Keratinocyte (primary cell): ENCODE measurements at regions not wholly inside any gene's neighbourhood (a gene's known extent, or its start where the extent isn't known, plus 50 kb on each side); places are given as distances from the start of the nearest gene placed in this dataset.

Source experiments
- CTCF ChIP-seq, 3 experiments: IDR thresholded peaks in 1 of 3; conservative IDR thresholded peaks in 1 of 3; optimal IDR thresholded peaks in 1 of 3; 2 replicates in 2 of 3; 3 replicates in 1 of 3; pipeline versions ENCODE3 to v1.5.1; 2011; ENCODE audit warnings: low read length in 3 of 3, mild to moderate bottlenecking in 3 of 3, moderate library complexity in 2 of 3, control low read depth in 1 of 3, inconsistent platforms in 1 of 3; ENCODE audit not compliant: insufficient read depth in 2 of 3; ENCODE audit errors: extremely low read depth in 1 of 3
- EZH2 ChIP-seq: IDR thresholded peaks from one replicate; pipeline ENCODE4 v1.6.1; 2012; ENCODE audit warnings: inconsistent platforms, mild to moderate bottlenecking, low read length, moderate library complexity

DNA sequence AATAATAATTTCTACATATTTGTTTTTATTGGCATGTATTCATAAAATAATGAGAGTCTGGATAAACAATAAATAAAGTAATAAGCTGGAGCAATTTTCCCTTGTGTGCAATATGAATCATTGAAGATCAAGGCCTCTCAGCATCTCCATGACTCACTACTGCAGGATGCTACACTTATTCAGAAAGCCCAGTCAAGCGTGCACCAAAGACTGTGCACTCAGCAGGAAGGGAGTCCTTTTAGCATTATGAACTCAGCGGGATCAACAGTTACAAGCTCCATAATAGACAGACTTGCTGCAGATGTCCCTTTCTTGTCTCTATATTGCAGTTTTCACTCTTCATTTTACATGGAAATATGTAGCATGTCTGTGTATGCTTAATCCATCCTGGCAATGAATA lies 485.3 kb downstream of the CDH9 start:
- TF ChIP-seq CTCF (optimal IDR thresholded peaks at IDR 0.05 in 1 of 3, IDR thresholded peaks at IDR 0.05 in 1 of 3, conservative IDR thresholded peaks at IDR 0.05 in 1 of 3; ENCODE audit: extremely low read depth in 1 of 3, insufficient read depth in 2 of 3, low read length in 3 of 3) = no peak
- no peak for TF ChIP-seq EZH2
